GM12878 (cell line): ENCODE measurements at regions not wholly inside any gene's neighbourhood (a gene's known extent, or its start where the extent isn't known, plus 50 kb on each side); places are given as distances from the start of the nearest gene placed in this dataset.

ENCODE experiments used
- ATAC-seq: fragments of 200-7000 bp; cut with Tn5 transposase; 3 replicates; pipeline ENCODE4 v1.9.1; 2020; ENCODE audit warnings: mild to moderate bottlenecking, moderate library complexity
- BruUV-seq: library from RNA; stranded (reverse); fragments of 400-500 nt; replicated peaks from 2 replicates; lab custom pipeline; 2021; lab: Mats Ljungman, UMichigan
- CTCF ChIA-PET: fragments of 300-600 bp; sonication (Branson Sonifier 250); formaldehyde crosslinking; extraction: SDS; loops from one replicate; lab custom pipeline; 2021; ENCODE audit warnings: inconsistent platforms; lab: Yijun Ruan, JAX
- POLR2A ChIA-PET: fragments of 350-600 bp; formaldehyde crosslinking; extraction: SDS; loops from one replicate; lab custom pipeline; 2021; ENCODE audit warnings: inconsistent platforms; lab: Charles Lee
- RAD21 ChIA-PET: fragments of 300-600 bp; sonication (Branson Sonifier 250); formaldehyde crosslinking; loops from one replicate; lab custom pipeline; 2023; ENCODE audit warnings: antibody characterized with exemption; ENCODE audit not compliant: unreplicated experiment; lab: Charles Lee
- SMC1A ChIA-PET: fragments of 300-600 bp; sonication (Branson Sonifier 250); formaldehyde crosslinking; loops from one replicate; lab custom pipeline; 2023; ENCODE audit not compliant: unreplicated experiment, uncharacterized antibody; lab: Charles Lee
- DNase-seq: peaks from one replicate; pipeline ENCODE4 v3.0.0-alpha.2; 2011; ENCODE audit warnings: low read depth, low spot score
- FAIRE-seq: peaks from 3 replicates; lab custom pipeline; 2011; peaks lifted over from hg19 to GRCh38; lab: Jason Lieb, UNC
- H2AFZ ChIP-seq: 2 replicates; pipeline ENCODE4 v1.6.0; 2011; ENCODE audit warnings: low read depth, low read length, control low read depth; ENCODE audit not compliant: control insufficient read depth
- H3K27ac ChIP-seq: 2 replicates; pipeline ENCODE4 v1.5.1; 2011; ENCODE audit warnings: control low read depth; ENCODE audit not compliant: control insufficient read depth, insufficient read depth
- H3K27me3 ChIP-seq, 2 experiments: replicated peaks in 1 of 2; 2 replicates each; pipeline versions ENCODE4 v1.6.0 to v1.6.1; 2011; ENCODE audit warnings: low read length in 1 of 2; ENCODE audit not compliant: control insufficient read depth in 2 of 2, insufficient read depth in 2 of 2
- H3K36me3 ChIP-seq, 2 experiments: 2 replicates each; pipeline ENCODE4 v1.5.1; 2011; ENCODE audit warnings: low read length in 1 of 2; ENCODE audit not compliant: control insufficient read depth in 2 of 2, insufficient read depth in 2 of 2
- H3K4me1 ChIP-seq: 2 replicates; pipeline ENCODE4 v1.6.1; 2011; ENCODE audit warnings: mild to moderate bottlenecking, low read length, moderate library complexity, mixed read lengths; ENCODE audit not compliant: control insufficient read depth, insufficient read depth
- H3K4me2 ChIP-seq: 2 replicates; pipeline ENCODE4 v1.6.0; 2011; ENCODE audit warnings: control low read depth; ENCODE audit not compliant: control insufficient read depth, insufficient read depth
- H3K4me3 ChIP-seq: fragments of 200-600 bp; sonication (generic); 2 replicates; pipeline ENCODE4 v1.5.1; 2016
- H3K79me2 ChIP-seq: 2 replicates; pipeline ENCODE4 v1.6.0; 2011; ENCODE audit warnings: low read length; ENCODE audit not compliant: control insufficient read depth, insufficient read depth
- H3K9ac ChIP-seq: 2 replicates; pipeline ENCODE4 v1.8.0; 2011; ENCODE audit warnings: low read length, control low read depth, mixed read lengths; ENCODE audit not compliant: control insufficient read depth, insufficient read depth
- H3K9me3 ChIP-seq: replicated peaks from 3 replicates; pipeline ENCODE4 v1.5.1; 2011; ENCODE audit warnings: mild to moderate bottlenecking, low read length; ENCODE audit not compliant: control insufficient read depth, insufficient read depth
- H4K20me1 ChIP-seq: 2 replicates; pipeline ENCODE4 v1.6.0; 2011; ENCODE audit not compliant: control insufficient read depth, insufficient read depth
- FOXK2 ChIP-seq: fragments of 450-650 bp; IDR thresholded peaks from 2 replicates; pipeline ENCODE4 v1.6.1; 2017; ENCODE audit warnings: mild to moderate bottlenecking, moderate library complexity
- HCFC1 ChIP-seq: fragments of 150-350 bp; IDR thresholded peaks from 2 replicates; pipeline ENCODE4 v1.6.1; 2014; ENCODE audit warnings: low read length
- LARP7 ChIP-seq: fragments of 450-650 bp; IDR thresholded peaks from 2 replicates; pipeline ENCODE4 v1.6.1; 2017; ENCODE audit warnings: mild to moderate bottlenecking
- MAX ChIP-seq: IDR thresholded peaks from 2 replicates; pipeline ENCODE4 v1.6.1; 2012; ENCODE audit warnings: low read depth, low read length, improper control_type of control experiment
- NFIC ChIP-seq: IDR thresholded peaks from 2 replicates; pipeline ENCODE4 v1.6.1; 2012; ENCODE audit warnings: low read depth, mild to moderate bottlenecking, inconsistent platforms, low read length, moderate library complexity
- NFYB ChIP-seq: IDR thresholded peaks from 2 replicates; pipeline ENCODE4 v1.6.1; 2011; ENCODE audit warnings: low read depth, mild to moderate bottlenecking, low read length, improper control_type of control experiment, moderate library complexity; ENCODE audit not compliant: insufficient read depth
- NR2C2 ChIP-seq: IDR thresholded peaks from 2 replicates; pipeline ENCODE4 v1.6.1; 2011; ENCODE audit warnings: borderline replicate concordance, low read depth; ENCODE audit not compliant: control insufficient read depth, insufficient read length
- POLR2AphosphoS2 ChIP-seq: IDR thresholded peaks from 2 replicates; pipeline ENCODE4 v1.6.1; 2011; ENCODE audit warnings: low read depth, mild to moderate bottlenecking, low read length, improper control_type of control experiment, moderate library complexity
- SREBF1 ChIP-seq: IDR thresholded peaks from 2 replicates; pipeline ENCODE4 v1.6.1; 2012; ENCODE audit warnings: mild to moderate bottlenecking, low read length
- SREBF2 ChIP-seq: IDR thresholded peaks from 2 replicates; pipeline ENCODE4 v1.6.1; 2012; ENCODE audit warnings: mild to moderate bottlenecking, low read length
- TARDBP ChIP-seq: IDR thresholded peaks from 2 replicates; pipeline ENCODE4 v1.6.1; 2016; ENCODE audit warnings: borderline replicate concordance
- TBL1XR1 ChIP-seq: IDR thresholded peaks from 2 replicates; pipeline ENCODE4 v1.6.1; 2012; ENCODE audit warnings: low read depth, low read length, improper control_type of control experiment
- WGBS: methylation state at CpG from one replicate; pipeline ENCODE4 v1.1.6; 2016; ENCODE audit warnings: low lambda C conversion rate; ENCODE audit not compliant: insufficient replicate concordance, insufficient coverage; ENCODE audit errors: missing lambda C conversion rate; 5-methylcytosine and 5-hydroxymethylcytosine counted together
- in situ Hi-C: fragments of 300-500 bp; cut with MboI; formaldehyde crosslinking; loops from 9 replicates; pipeline ENCODE4 v1.14.3; 2018; ENCODE audit warnings: mixed read lengths
- intact Hi-C: fragments of 100-400 bp; cut with micrococcal nuclease; formaldehyde crosslinking; loops from one replicate; pipeline ENCODE4 v1.14.2; 2022; ENCODE audit not compliant: unreplicated experiment
- TF ChIP-seq, protein P1 (sequence below), 3 experiments: IDR thresholded peaks in 2 of 3; conservative IDR thresholded peaks in 1 of 3; 2 replicates each; pipeline ENCODE4 v1.5.1; 2011; ENCODE audit warnings: low read depth in 3 of 3, low read length in 3 of 3, mild to moderate bottlenecking in 3 of 3, control low read depth in 2 of 3, moderate library complexity in 2 of 3, inconsistent platforms in 1 of 3, mixed read lengths in 1 of 3; ENCODE audit not compliant: control insufficient read depth in 2 of 3, insufficient read depth in 1 of 3; ENCODE audit errors: extremely low read depth in 1 of 3

DNA sequence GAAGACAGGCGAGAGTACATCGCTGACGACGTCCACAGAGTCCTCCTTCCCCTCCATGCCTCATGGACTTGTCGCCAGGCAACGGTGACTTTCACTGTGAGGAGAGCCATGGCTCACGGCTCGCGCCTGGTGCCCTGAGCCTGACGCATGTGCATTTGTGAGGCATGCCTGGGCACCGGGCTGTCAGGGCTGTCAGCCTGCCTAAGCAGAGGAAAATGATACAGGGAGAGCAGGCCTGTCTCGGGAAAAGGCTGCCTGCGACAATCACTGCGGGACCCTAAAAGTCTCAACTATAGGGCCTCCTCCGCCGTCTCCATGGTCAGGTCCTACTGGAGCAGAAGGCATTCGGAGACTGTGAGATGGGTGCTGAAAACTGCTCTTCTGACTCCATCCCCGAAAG, 135.5 kb upstream of the WSB1 start (continued):
- TF ChIP-seq, protein P1, sequence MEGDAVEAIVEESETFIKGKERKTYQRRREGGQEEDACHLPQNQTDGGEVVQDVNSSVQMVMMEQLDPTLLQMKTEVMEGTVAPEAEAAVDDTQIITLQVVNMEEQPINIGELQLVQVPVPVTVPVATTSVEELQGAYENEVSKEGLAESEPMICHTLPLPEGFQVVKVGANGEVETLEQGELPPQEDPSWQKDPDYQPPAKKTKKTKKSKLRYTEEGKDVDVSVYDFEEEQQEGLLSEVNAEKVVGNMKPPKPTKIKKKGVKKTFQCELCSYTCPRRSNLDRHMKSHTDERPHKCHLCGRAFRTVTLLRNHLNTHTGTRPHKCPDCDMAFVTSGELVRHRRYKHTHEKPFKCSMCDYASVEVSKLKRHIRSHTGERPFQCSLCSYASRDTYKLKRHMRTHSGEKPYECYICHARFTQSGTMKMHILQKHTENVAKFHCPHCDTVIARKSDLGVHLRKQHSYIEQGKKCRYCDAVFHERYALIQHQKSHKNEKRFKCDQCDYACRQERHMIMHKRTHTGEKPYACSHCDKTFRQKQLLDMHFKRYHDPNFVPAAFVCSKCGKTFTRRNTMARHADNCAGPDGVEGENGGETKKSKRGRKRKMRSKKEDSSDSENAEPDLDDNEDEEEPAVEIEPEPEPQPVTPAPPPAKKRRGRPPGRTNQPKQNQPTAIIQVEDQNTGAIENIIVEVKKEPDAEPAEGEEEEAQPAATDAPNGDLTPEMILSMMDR (IDR thresholded peaks at IDR 0.05 in 2 of 3, conservative IDR thresholded peaks at IDR 0.05 in 1 of 3; ENCODE audit: control insufficient read depth in 2 of 3, extremely low read depth in 1 of 3, insufficient read depth in 1 of 3, low read depth in 3 of 3, low read length in 3 of 3), result no peak
- TF ChIP-seq FOXK2, result no peak

GRCh38 chr17:27180322-27180721, 113.6 kb upstream of the WSB1 start:
- H3K27me3 ChIP-seq, result no peaks in the 10 kb centered on the region
- ATAC-seq, result no peak
- in situ Hi-C loops, result no loop called here

More at GRCh38 chr17:27180322-27180721, 113.6 kb upstream of the WSB1 start:
- Histone ChIP-seq H4K20me1 (no peaks in the 10 kb centered on the region), H3K9ac (no peak overlapping the region), H3K4me2 (no peak overlapping the region), H2AFZ (no peak overlapping the region), H3K79me2 (no peaks in the 10 kb centered on the region), H3K4me1 (0 out of 2 replicates have a peak, but pooled peaks cover 2% of the 10 kb centered on the region), H3K36me3 (no peaks in the 10 kb centered on the region), H3K27ac (no peak overlapping the region), H3K4me3 (no peak overlapping the region), H3K9me3 (peaks cover 4% of the 10 kb centered on the region)
- intact Hi-C loops, result no loop called here
- FAIRE-seq, result no peak
- ChIA-PET RAD21 (interaction anchor here (1.2 kb wide), 1 partner anchor 26 kb away, joined by 3 read pairs; no protein-coding TSS in a partner anchor), POLR2A (no interaction called here), CTCF (no interaction called here), SMC1A (no interaction called here)
- no TSS peak for BruUV-seq
- DNase-seq, result no peak
- TF ChIP-seq TARDBP (no peak), POLR2AphosphoS2 (no peak), NFYB (no peak), SREBF1 (no peak), MAX (no peak), NR2C2 (no peak), TBL1XR1 (no peak), LARP7 (no peak), NFIC (no peak), SREBF2 (no peak), HCFC1 (no peak)
- WGBS, result 58% methylated on average over 5 of the region's 5 CpGs
